Activated T-helper 1 cell treated with Interleukin-2 at 50 U/mL for 16 hours (primary cell): ENCODE measurements at regions not wholly inside any gene's neighbourhood (a gene's known extent, or its start where the extent isn't known, plus 50 kb on each side); places are given as distances from the start of the nearest gene placed in this dataset.
A peak's percentile ranks its signal among the peaks of the same experiment; 100 is the strongest.

Experiments
- DNase-seq: peaks from one replicate; pipeline ENCODE4 v3.0.0-alpha.2; 2020; ENCODE audit warnings: low read depth

DNA sequence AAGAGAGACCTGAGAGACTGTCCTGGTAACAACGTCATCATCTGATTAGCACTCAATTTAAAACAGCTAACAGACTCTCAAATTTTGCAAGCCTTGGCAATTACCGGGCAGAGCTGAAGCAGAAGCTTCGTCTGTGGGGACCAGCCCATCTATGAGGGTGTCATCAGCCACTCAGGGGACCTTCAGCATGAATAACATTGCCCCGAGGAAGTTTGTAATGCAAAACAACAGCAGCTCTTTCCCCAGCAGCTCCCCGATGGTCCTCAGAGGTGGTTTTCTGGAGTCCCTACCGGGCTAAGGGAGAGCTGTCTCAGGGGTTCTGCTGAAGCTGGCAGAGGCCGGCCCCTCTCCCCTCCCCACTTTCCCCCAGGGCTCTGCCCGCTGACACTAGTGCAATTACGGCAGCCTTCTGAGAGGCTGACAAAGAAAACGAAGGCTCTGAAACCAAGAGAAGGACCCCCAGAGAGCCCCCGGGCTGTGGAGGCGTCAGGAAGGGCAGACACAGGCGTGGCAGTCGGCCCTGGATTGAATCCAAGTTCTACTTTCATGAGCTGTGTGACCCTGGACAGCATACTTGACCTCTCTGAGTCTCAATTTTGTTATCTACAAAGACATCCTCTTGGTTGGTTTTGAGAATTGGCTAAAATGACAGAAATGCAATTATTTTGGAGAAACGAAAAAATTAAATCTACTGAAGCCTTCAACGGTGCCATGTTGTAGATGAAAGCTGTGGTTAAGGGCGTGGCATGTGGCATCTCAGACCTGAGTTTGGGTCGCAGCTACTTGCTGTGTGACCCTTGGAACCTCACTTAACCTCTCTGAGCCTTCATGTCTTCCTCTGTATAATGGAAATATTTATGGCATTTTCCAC lies 102.1 kb upstream of the TLE3 start:
- DNase-seq, result no peak

- DNase-seq, result no peak
These were observed 101.4 kb upstream of the TLE3 start for GRCh38 chr15:70199124-70199482.

DNA sequence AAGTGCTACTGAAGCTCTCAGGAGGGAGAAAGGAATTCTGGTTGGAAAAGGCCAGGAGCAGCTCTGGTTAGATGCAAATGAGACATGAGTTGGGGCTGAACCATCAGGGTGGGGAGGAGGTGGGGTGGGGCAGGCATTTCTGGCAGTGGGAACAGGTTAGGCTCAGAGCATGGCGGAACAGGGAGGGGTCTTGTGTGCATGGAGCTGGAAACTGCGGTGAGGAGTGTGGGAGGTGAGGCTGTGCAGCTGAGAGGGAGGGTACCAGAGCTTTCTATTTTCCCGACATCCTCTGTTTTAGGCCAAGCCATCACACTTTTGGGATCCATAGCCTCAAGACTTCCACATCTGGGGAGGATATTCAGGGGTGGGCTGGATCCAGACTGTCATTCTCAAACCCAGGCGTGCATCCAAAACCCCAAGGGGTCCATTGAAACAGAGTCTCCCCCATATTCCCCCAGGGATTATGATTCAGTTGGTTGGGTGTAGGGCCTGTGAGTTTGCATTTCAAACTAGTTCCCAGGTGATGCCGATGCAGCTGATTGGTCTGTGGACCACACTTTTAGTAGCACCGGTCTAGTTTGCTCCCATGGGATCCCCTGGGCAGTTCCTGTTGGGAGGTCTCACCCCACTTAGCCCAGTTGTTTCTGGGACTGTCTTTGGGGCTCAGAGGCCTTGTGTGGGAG lies 100.9 kb upstream of the TLE3 start:
- DNase-seq, result no peak

GRCh38 chr15:70197945-70198361 lies 100.2 kb upstream of the TLE3 start:
- no peak for DNase-seq

- no peak for DNase-seq
These were observed 99.7 kb upstream of the TLE3 start for GRCh38 chr15:70197318-70197944.

GRCh38 chr15:70196372-70197316 lies 98.9 kb upstream of the TLE3 start:
- DNase-seq, result peak; percentile 7

DNA sequence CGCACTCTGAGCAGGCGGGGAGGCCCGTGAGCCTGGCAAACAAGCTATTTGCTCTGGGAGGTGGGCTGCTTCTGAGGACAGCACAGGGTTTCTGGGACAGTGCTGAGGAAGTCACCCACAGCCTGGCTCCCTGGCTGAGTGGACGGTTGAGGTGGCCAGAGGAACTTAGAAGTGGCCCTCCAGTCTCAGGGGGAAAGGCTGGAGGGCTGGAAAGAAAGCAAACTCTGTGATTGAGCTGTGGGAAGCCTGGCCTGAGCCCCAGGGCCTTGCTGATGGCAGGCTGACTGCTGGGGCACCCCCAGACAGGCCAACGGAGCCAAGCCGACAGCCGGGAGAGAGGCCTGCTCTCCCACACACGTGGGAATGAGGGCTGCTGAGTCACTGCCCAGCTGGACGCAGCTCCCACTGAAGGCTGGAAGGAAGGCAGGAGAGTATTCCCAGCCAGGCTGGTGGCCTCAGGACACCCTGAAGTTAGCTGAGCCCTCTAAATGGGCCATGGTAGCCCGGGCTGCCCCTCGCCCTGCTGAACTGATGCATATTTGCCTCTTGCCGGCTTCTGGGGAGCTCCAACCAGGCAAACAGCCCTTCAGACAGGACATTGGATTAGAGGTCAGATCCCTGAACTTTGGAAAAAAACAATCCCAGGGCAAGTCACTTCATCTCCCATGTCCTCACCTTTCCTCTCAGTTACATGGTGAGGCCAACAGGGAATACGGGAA lies 98.0 kb upstream of the TLE3 start:
- DNase-seq, result no peak

- no peak for DNase-seq
These were observed 97.5 kb upstream of the TLE3 start for GRCh38 chr15:70195171-70195570.

DNA sequence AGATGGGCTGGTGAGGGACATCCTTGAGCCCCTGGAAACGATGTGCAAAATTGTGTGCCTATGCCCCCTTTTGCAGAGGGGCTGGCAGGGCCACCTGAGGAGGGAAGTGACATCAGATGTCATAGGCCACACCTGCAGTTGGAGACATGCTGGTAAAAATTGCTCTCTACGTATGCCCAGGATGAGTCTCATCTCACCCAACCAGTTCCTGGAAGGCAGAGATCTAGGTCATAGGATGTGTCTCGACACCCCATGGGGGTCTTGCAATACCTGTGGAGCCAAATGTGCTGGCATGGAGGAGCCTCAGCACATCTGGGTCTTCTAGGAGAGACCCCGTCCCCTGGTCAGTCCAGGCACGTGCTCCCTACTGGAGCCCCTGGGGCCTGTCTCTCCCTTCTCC lies 96.5 kb upstream of the TLE3 start:
- no peak for DNase-seq

GRCh38 chr15:70193734-70194133 lies 96.0 kb upstream of the TLE3 start:
- no peak for DNase-seq

- no peak for DNase-seq
These were observed 94.8 kb upstream of the TLE3 start for GRCh38 chr15:70192490-70192889.

- no peak for DNase-seq
These were observed 94.3 kb upstream of the TLE3 start for GRCh38 chr15:70192041-70192440.

GRCh38 chr15:70190965-70191364 lies 93.2 kb upstream of the TLE3 start:
- DNase-seq, result no peak

DNA sequence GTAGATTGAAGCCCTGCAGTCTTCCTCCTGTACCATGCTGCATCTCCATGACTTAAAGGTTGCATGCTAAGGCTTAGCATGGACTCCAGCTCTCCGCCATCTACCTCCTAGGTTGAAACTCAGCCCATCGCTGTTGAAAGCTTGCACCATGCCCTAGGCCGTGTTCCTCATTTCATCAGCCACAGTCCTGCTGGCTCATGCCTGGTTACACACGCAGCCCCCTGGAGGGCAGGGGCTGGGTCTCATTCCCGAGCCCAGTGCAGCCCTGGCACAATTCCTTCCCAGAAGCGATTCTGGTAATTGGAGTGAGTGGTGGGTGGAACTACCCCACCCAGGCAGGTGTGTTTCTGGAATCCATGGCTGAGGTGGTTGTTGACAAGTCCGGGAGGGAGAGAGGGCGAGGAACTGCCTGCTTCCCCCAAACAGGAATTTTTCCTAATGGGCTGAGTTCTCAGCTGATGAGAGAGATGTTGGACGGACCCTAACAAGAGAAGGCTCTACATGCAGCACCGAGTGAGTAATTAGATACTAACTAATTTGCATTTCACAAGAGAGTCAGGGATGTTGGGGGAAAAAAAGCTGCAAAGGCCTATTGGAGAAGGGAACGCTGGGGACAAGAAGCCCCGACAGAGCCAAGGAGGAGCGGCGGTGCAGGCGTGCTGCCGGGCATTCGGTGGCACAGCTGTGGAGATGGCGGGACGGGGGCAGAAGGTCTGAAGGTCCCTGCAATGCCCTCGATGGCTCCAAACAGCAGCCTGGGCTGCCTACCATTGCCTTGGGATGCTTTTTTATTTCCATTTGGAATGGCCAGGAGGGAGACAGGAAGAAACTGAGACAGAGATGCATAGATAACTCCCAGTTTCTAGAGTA lies 92.3 kb upstream of the TLE3 start:
- no peak for DNase-seq

DNA sequence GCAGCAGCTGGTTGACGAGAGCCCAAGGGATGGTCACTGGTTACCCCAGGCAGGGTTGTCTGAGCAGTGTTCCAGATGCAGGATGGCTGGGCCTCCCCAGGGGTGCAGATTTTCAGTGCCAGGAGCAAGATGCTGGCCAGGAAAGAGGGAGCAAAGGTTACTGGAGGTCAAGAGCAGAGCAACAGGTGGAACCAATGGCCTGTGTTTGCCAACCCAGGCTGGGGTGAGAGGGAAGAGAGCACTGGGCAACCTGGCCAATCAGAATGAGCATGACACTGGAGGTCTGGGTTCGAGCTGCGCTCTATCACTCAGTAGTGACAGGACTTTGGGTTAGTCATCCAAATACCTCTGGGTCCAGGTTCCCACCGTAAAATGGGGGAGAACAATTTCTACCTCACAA lies 90.6 kb upstream of the TLE3 start:
- no peak for DNase-seq

DNA sequence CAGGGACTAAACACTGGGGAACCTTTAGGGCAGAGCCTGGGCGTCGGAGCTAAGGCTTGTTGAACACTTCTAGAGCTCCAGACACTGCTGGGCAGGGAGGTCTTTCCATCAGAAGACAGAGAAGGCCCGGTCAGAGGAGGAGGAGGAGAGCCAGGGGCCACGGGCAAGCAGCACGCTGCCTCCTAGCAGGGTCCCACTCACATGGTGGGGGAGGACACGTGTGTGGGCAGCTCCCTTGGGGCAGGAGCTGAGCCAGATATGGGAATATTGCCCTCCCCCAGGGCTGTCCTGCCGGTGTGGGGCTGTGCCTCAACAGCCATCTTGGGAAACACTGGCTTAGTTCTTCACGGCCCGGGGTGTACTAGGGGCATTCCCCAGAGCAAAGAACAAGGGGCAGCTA lies 89.6 kb upstream of the TLE3 start:
- DNase-seq, result no peak

- DNase-seq, result no peak
These were observed 88.4 kb upstream of the TLE3 start for GRCh38 chr15:70186152-70186551.

DNA sequence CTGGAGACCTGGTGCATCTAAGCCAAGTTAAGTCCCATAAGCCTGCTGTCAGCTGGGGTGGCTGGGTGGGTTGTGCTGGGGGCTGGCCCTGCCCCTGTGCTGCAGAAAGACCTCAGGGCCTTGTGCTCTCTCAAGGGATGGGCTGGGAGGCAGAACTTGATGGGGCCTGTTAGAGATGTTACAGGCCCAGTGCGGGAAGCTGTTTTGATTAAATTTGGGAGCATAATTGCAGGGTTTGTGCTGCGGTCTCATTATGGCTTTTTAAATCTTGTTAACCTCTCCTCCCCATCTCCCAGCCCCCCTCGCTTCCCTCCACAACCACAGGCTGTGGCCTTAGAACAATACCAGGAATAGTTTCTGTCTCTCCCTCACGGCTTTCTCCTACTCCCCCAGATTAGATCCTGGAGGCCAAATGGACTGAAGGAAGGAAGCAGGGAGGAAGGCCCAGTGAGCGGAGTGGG lies 87.6 kb upstream of the TLE3 start:
- DNase-seq, result no peak

DNA sequence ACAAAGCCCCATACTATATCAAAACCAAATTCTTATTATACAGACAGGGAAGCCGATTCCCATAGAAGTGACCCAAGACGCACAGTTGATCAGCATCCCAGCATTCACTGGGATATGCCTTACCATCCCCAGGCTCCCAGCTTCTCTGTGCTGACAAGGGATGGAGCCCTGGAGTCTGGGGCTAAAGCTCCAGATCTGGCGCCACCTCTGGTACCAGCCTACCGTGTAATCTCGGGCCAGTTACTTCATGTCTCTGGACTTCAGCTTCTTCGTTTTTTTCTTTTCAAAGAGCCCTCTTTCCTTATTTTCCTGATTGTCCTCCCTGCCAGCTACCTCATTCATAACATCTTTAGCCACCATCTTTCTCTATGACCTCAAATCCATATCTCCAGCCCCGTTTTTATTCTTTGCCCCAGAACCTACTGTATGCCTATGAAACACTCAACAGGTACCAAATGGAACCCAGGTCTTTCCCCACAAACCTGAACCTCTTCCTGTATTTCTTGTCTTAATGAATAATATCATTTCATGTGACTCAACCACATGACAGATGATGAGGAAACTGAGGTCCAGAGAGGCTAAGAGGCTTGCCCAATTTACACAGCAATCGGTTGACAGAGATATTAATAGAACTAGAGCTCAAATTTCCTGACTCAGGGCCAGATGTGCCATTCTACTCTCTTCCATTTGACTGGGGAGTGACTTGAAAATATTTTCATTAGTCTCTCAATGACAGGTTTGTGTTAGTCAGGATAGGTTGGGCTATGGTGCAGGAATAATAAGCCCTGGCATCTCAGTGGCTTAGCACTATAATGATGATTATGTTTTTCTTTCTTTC lies 85.4 kb upstream of the TLE3 start:
- no peak for DNase-seq
